GM23338 (cell line): ENCODE measurements at regions not wholly inside any gene's neighbourhood (a gene's known extent, or its start where the extent isn't known, plus 50 kb on each side); places are given as distances from the start of the nearest gene placed in this dataset.

Experiments used
- CREB1 ChIP-seq: fragments of 250-450 bp; sonication (Bioruptor Pico); IDR thresholded peaks from 2 replicates; pipeline ENCODE4 v1.5.0; 2020; ENCODE audit warnings: low read depth, mild to moderate bottlenecking, moderate library complexity
- CTCF ChIP-seq, 2 experiments: fragments of 200-600 bp in 1 of 2; sonication (generic) in 1 of 2; conservative IDR thresholded peaks; 2 replicates each; pipeline versions ENCODE4 v1.5.1 to v1.6.1; 2016 to 2017; ENCODE audit warnings: antibody characterized with exemption in 2 of 2, low read depth in 2 of 2, mild to moderate bottlenecking in 2 of 2, moderate library complexity in 1 of 2
- EZH2 ChIP-seq: fragments of 200-600 bp; sonication (generic); IDR thresholded peaks from one replicate; pipeline ENCODE4 v1.8.0; 2017; ENCODE audit warnings: antibody characterized with exemption, mild to moderate bottlenecking, low read depth; ENCODE audit not compliant: unreplicated experiment
- EZH2phosphoT487 ChIP-seq: fragments of 200-600 bp; sonication (generic); IDR thresholded peaks from one replicate; pipeline ENCODE4 v1.8.1; 2018; ENCODE audit warnings: antibody characterized with exemption; ENCODE audit not compliant: unreplicated experiment
- JUNB ChIP-seq: IDR thresholded peaks from one replicate; pipeline ENCODE4 v1.6.1; 2016; ENCODE audit warnings: antibody characterized with exemption; ENCODE audit not compliant: unreplicated experiment
- POLR2AphosphoS5 ChIP-seq: IDR thresholded peaks from 2 replicates; pipeline ENCODE4 v1.6.1; 2016; ENCODE audit warnings: antibody characterized with exemption, low read depth
- STAT1 ChIP-seq: IDR thresholded peaks from one replicate; pipeline ENCODE4 v1.6.1; 2016; ENCODE audit warnings: antibody characterized with exemption; ENCODE audit not compliant: unreplicated experiment
- ZNF114 ChIP-seq: fragments of 250-450 bp; sonication (Bioruptor Pico); IDR thresholded peaks from 2 replicates; pipeline ENCODE4 v1.5.0; 2020; ENCODE audit warnings: mild to moderate bottlenecking, moderate library complexity
- ZNF331 ChIP-seq: fragments of 250-450 bp; sonication (Bioruptor Pico); IDR thresholded peaks from 2 replicates; pipeline ENCODE4 v1.5.0; 2020; ENCODE audit warnings: low read depth, mild to moderate bottlenecking, moderate library complexity
- ZNF462 ChIP-seq: fragments of 250-450 bp; sonication (Bioruptor Pico); IDR thresholded peaks from 2 replicates; pipeline ENCODE4 v1.5.0; 2020; ENCODE audit warnings: mild to moderate bottlenecking, moderate library complexity
- TF ChIP-seq, protein P1 (sequence below): IDR thresholded peaks from one replicate; pipeline ENCODE4 v1.6.1; 2018; ENCODE audit warnings: antibody characterized with exemption; ENCODE audit not compliant: unreplicated experiment
- TF ChIP-seq, protein P2 (sequence below): IDR thresholded peaks from 2 replicates; pipeline ENCODE4 v1.6.1; 2016; ENCODE audit warnings: antibody characterized with exemption

- TF ChIP-seq CTCF (conservative IDR thresholded peaks at IDR 0.05; ENCODE audit: low read depth in 2 of 2) (no peak), CREB1 (CRISPR knock-in tag) (no peak), EZH2 (no peak), POLR2AphosphoS5 (no peak), EZH2phosphoT487 (no peak), STAT1 (no peak), ZNF331 (CRISPR knock-in tag) (no peak), JUNB (no peak), ZNF114 (CRISPR knock-in tag) (no peak), ZNF462 (CRISPR knock-in tag) (no peak)
- TF ChIP-seq, protein P1, sequence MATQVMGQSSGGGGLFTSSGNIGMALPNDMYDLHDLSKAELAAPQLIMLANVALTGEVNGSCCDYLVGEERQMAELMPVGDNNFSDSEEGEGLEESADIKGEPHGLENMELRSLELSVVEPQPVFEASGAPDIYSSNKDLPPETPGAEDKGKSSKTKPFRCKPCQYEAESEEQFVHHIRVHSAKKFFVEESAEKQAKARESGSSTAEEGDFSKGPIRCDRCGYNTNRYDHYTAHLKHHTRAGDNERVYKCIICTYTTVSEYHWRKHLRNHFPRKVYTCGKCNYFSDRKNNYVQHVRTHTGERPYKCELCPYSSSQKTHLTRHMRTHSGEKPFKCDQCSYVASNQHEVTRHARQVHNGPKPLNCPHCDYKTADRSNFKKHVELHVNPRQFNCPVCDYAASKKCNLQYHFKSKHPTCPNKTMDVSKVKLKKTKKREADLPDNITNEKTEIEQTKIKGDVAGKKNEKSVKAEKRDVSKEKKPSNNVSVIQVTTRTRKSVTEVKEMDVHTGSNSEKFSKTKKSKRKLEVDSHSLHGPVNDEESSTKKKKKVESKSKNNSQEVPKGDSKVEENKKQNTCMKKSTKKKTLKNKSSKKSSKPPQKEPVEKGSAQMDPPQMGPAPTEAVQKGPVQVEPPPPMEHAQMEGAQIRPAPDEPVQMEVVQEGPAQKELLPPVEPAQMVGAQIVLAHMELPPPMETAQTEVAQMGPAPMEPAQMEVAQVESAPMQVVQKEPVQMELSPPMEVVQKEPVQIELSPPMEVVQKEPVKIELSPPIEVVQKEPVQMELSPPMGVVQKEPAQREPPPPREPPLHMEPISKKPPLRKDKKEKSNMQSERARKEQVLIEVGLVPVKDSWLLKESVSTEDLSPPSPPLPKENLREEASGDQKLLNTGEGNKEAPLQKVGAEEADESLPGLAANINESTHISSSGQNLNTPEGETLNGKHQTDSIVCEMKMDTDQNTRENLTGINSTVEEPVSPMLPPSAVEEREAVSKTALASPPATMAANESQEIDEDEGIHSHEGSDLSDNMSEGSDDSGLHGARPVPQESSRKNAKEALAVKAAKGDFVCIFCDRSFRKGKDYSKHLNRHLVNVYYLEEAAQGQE, result no peak
- TF ChIP-seq, protein P2, sequence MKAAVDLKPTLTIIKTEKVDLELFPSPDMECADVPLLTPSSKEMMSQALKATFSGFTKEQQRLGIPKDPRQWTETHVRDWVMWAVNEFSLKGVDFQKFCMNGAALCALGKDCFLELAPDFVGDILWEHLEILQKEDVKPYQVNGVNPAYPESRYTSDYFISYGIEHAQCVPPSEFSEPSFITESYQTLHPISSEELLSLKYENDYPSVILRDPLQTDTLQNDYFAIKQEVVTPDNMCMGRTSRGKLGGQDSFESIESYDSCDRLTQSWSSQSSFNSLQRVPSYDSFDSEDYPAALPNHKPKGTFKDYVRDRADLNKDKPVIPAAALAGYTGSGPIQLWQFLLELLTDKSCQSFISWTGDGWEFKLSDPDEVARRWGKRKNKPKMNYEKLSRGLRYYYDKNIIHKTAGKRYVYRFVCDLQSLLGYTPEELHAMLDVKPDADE, result no peak
Observed at GRCh38 chr22:27643907-27644306, 157.6 kb downstream of the MN1 start.
